Fibroblast of the aortic adventitia (primary cell): ENCODE measurements at regions not wholly inside any gene's neighbourhood (a gene's known extent, or its start where the extent isn't known, plus 50 kb on each side); places are given as distances from the start of the nearest gene placed in this dataset.
A peak's percentile ranks its signal among the peaks of the same experiment; 100 is the strongest.

Experiments
- DNase-seq: peaks from one replicate; pipeline ENCODE4 v3.0.0-alpha.2; 2010; ENCODE audit warnings: low read depth
- H3K4me3 ChIP-seq: 2 replicates; pipeline ENCODE4 v1.5.1; 2011; ENCODE audit warnings: low read depth, mild to moderate bottlenecking, control low read depth, low read length, moderate library complexity
- TF ChIP-seq, protein P1 (sequence below): IDR thresholded peaks from 2 replicates; pipeline ENCODE4 v1.5.1; 2011; ENCODE audit warnings: mild to moderate bottlenecking, low read length, control low read depth, inconsistent platforms; ENCODE audit not compliant: insufficient read depth

DNA sequence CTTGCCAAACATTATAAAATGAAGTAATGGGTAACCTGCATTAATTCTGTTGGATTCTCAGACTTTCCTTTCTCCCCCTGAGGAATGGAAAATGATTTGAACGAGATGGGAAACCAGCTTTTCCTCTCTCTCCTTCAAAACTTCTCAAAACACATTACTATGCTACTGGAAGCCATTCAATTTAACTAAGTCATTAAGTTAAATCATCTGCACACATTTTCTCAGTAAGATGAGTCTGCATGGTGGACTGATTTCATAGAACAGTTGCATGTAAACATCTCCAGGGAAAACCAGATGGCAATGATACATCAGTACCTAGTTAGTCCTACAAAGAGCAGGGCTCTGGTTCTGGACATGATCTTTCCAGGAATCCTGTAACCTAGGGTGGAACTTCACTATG, 59.9 kb downstream of the BMP4 start:
- TF ChIP-seq, protein P1, sequence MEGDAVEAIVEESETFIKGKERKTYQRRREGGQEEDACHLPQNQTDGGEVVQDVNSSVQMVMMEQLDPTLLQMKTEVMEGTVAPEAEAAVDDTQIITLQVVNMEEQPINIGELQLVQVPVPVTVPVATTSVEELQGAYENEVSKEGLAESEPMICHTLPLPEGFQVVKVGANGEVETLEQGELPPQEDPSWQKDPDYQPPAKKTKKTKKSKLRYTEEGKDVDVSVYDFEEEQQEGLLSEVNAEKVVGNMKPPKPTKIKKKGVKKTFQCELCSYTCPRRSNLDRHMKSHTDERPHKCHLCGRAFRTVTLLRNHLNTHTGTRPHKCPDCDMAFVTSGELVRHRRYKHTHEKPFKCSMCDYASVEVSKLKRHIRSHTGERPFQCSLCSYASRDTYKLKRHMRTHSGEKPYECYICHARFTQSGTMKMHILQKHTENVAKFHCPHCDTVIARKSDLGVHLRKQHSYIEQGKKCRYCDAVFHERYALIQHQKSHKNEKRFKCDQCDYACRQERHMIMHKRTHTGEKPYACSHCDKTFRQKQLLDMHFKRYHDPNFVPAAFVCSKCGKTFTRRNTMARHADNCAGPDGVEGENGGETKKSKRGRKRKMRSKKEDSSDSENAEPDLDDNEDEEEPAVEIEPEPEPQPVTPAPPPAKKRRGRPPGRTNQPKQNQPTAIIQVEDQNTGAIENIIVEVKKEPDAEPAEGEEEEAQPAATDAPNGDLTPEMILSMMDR, result no peak
- DNase-seq, result no peak
- no peak overlapping the region for H3K4me3 ChIP-seq

DNA sequence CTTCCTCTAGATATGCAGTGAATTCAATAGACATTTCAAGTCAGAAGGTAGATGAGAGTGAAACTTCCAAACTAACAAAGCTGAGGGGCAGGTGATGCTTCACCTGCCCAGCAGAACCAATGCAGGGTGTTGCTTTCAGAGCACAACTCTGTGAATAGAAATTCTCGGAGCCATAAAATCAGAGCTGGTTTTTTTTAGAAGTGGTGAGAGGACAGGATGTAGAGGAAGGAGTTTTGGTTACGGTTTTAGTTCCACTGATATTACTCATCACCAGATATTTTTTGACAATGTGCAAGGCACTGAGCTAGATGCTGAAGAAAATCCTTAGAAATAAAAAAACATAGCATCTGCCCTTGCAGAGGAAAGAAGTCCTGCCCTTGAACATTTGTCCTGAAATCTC, 62.2 kb downstream of the BMP4 start:
- DNase-seq, result peak; percentile 75
- H3K4me3 ChIP-seq, result no peak overlapping the region
- TF ChIP-seq, protein P1, result no peak

DNA sequence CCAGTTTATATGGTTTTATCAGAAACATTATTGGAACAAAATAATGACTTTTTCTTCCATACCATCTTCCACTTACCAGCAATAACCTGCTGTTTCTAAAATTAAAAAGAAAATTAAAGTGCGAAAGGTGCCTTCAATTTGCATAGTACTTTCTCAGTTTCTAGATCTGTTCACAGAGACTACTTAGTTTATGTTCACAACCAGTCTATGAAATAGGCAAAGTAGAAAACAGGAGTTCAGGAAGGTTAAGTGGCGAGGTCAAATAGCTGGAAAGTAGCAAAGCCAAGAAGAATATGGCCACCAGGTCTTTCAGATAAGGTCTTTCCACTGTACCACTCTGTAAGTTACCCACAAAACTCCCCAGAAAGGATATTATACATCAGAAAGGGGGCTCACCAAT, 63.3 kb downstream of the BMP4 start:
- H3K4me3 ChIP-seq, result no peak overlapping the region
- TF ChIP-seq, protein P1, result no peak
- no peak for DNase-seq

DNA sequence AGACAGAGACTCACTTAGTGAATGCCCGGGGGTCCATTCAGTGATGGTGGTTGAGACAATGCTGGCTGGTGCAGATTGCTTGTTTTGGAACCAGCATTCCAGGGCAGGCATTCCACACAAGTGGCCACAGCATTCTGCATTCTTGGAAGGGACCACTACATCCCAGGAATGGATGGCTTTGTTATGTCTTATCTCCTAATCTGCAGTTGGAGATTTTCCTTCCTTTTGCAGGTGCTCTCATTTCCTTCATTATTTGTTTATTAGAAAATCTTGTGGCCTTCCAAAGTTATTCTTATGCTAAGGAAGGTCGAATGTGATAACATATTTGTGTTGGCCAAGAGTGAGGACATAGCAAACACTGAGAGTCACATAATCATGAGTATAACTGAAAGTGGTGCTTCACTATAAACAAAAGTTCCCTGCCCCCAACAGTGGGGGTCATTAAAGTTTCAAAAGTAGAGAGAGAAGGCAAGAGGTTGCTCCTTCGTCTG, 66.0 kb downstream of the BMP4 start:
- TF ChIP-seq, protein P1, result no peak
- no peak overlapping the region for H3K4me3 ChIP-seq
- peak; percentile 41 for DNase-seq

DNA sequence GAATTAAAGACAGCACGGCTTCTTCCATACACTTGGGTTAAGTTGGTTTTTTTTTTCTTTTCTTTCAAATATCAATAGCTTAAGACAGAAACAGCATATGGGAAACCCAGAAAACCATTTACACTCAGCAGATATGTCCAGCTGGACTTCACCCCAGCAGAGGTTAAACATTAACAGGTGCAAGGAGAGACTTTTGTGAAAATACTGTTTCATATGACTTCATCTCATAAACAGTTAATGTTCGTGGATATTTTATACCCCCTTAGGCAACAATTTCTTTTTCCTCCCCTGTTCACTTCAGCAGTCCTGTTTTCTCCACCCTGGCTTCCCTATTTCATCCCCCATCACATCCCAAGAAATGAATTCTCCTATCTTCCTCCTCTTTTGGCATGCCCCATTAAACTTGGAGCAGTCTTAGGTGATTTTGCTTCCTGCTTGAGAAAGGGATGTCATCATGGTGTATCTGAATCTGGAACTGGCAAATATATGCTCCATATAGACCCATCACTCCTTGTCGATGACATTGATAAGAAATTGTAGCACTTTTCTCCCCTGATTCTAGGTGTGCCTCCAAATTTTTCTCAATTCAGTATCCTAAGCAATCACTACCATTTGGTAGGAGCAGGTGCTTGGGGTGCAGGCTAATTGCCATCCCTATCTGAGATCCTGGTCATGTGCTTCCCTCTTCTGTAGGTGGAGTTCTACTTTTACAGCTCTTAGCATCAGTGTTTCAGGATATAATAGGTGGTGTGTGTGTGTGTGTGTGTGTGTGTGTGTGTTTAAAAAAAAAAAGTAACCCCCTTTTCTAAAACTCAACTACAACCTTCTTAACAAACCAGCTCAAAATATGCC, 67.9 kb downstream of the BMP4 start:
- TF ChIP-seq, protein P1, result no peak
- no peak for DNase-seq
- H3K4me3 ChIP-seq, result no peak overlapping the region

DNA sequence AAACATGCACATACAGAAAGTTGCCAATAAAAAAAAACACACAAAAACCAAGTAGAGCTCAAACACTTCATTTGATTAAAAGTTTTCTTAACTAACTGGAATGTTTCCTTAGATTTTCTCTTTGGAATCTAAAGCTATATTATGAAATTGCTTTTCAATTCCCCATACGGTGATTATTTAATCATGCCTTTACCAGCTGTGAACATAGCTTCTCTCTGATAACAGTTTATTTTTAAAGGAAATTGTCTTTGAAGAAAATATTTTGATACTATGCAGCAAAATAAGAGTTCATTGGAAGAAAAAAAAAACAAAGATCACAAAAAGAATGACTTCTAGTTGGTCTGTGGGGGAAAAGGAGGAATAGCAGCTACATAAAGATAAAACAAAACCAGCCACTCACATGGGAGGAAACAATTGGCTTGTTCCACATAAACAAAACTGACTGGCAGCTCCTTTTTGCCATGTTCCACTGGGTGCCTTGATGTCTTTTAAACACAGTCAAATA, 71.4 kb downstream of the BMP4 start:
- TF ChIP-seq, protein P1, result no peak
- no peak overlapping the region for H3K4me3 ChIP-seq

DNA sequence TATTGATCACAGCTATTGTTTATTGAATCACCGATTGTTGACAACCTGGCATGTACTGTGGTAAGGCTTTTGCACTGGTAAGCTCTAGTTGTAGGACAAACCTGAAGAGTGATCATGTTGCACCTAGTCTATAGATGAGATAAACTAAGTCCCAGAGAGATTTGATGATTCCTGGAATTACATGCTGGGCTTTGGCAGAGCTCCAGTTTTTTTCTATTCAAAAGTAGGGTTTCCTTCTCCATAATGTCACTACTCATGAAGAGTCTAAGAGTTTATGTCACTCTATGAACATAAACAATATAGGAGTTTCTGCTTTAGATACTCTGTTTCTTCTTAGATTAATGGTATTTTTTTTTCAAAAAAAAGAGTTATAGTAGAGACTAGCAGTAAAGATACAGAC, 72.0 kb downstream of the BMP4 start:
- H3K4me3 ChIP-seq, result no peak overlapping the region
- TF ChIP-seq, protein P1, result no peak
- DNase-seq, result no peak

More for the DNA sequence above, 71.4 kb downstream of the BMP4 start:
- no peak for DNase-seq
